ENCODE measurements at regions not wholly inside any gene's neighbourhood (a gene's known extent, or its start where the extent isn't known, plus 50 kb on each side); places are given as distances from the start of the nearest gene placed in this dataset.

DNA sequence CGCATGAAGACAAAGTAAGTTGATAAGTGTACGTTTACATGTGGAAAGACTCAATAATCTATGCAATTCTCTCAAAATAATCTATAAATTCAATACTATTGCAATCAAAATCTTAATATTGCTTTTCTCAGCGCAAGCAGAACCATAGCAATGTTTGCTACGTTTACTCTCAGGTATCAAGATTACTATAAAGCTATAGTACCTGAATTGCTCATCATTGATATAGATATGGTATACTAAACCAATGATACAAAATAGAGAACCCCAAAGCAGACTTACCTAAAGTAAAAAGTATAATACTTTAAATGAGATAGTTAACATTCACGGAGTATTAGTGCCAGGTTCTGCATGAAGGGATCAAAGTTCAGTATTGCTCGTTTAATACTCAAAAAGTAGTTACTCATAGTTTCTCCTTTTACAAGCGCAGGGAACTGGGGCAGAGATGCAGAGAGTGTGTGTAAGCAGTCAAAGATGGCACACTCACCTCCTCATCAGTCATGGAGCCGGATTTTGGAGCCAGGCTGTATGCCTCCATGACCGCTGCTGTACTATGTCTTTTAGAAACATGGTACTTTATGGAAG, 391.0 kb upstream of the ID2 start:
- H3K27me3 ChIP-seq (ENCODE audit: insufficient read depth, low read depth) = no peaks in the 10 kb centered on the region
- no peaks in the 10 kb centered on the region for H3K4me1 ChIP-seq (ENCODE audit: low read depth, poor library complexity, severe bottlenecking)
- no peaks in the 10 kb centered on the region for H4K20me1 ChIP-seq (ENCODE audit: insufficient read depth)
- no peak overlapping the region for H3K4me2 ChIP-seq
- no peaks in the 10 kb centered on the region for H3K36me3 ChIP-seq (ENCODE audit: insufficient read depth)
- no peak overlapping the region for H3K27ac ChIP-seq
- no peak overlapping the region for H2AFZ ChIP-seq (ENCODE audit: low read depth)
- no peak overlapping the region for H3K9ac ChIP-seq
- no peak overlapping the region for H3K4me3 ChIP-seq (IDR thresholded peaks at IDR 0.05; ENCODE audit: insufficient read depth, low read depth, low read length)
- H3K79me2 ChIP-seq (ENCODE audit: insufficient read depth, low read depth) = no peaks in the 10 kb centered on the region
- TF ChIP-seq CTCF (conservative IDR thresholded peaks at IDR 0.05; ENCODE audit: low read depth, low read length) = no peak

GRCh38 chr2:8296306-8296705, 385.6 kb upstream of the ID2 start:
- H3K27ac ChIP-seq = no peak overlapping the region
- no peak overlapping the region for H2AFZ ChIP-seq (ENCODE audit: low read depth)
- H4K20me1 ChIP-seq (ENCODE audit: insufficient read depth) = no peaks in the 10 kb centered on the region
- no peak for TF ChIP-seq CTCF (conservative IDR thresholded peaks at IDR 0.05; ENCODE audit: low read depth, low read length)
- H3K4me2 ChIP-seq = no peak overlapping the region
- peaks cover 21% of the 10 kb centered on the region for H3K4me1 ChIP-seq (ENCODE audit: low read depth, poor library complexity, severe bottlenecking)
- H3K36me3 ChIP-seq (ENCODE audit: insufficient read depth) = no peaks in the 10 kb centered on the region
- no peak overlapping the region for H3K4me3 ChIP-seq (IDR thresholded peaks at IDR 0.05; ENCODE audit: insufficient read depth, low read depth, low read length)
- H3K79me2 ChIP-seq (ENCODE audit: insufficient read depth, low read depth) = no peaks in the 10 kb centered on the region
- H3K9ac ChIP-seq = no peak overlapping the region
- no peaks in the 10 kb centered on the region for H3K27me3 ChIP-seq (ENCODE audit: insufficient read depth, low read depth)

DNA sequence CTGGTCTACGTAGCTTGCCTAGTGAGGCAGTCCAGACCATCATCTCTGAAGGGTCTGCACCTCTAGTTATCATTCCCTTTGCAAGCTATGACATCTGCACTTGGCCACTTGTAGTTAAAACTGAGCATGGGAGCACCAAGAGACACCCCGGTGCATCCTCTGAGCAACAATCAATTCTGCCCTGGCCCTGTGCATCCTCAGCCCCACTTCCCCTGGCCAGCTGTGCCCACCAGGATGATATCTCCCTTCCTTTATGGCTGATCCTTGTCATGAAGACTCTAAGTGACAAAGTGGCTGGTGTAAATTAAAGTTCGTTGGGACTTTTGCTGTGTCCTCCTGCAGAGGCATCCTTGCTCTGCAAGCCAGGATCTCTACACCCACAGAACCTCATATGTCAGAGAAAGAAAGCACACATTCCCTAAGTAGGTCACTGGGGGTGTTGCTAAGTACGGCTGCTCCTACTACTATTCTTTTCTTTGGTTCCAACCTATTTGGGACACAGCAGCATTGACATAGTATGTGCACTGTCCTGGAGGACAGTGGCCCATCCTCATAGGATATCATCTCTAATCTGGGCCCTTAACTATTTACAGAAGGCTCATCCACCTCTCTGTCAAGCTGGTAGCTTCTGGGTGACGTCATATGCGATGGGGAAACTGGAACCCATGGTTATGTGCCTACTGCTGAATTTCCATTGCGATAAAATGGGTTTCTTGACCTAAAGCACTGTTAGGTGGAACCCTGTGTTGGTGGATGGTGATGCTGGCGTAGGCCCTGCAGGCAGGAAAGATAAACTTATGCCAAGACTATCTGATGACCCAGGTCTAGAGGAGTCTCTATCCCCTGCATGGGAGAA, 384.3 kb upstream of the ID2 start:
- H3K27ac ChIP-seq = no peak overlapping the region
- peaks cover 32% of the 10 kb centered on the region for H3K4me1 ChIP-seq (ENCODE audit: low read depth, poor library complexity, severe bottlenecking)
- H3K4me2 ChIP-seq = no peak overlapping the region
- H2AFZ ChIP-seq (ENCODE audit: low read depth) = no peak overlapping the region
- H4K20me1 ChIP-seq (ENCODE audit: insufficient read depth) = no peaks in the 10 kb centered on the region
- H3K79me2 ChIP-seq (ENCODE audit: insufficient read depth, low read depth) = no peaks in the 10 kb centered on the region
- no peaks in the 10 kb centered on the region for H3K36me3 ChIP-seq (ENCODE audit: insufficient read depth)
- no peak overlapping the region for H3K9ac ChIP-seq
- no peak overlapping the region for H3K4me3 ChIP-seq (IDR thresholded peaks at IDR 0.05; ENCODE audit: insufficient read depth, low read depth, low read length)
- no peak for TF ChIP-seq CTCF (conservative IDR thresholded peaks at IDR 0.05; ENCODE audit: low read depth, low read length)
- no peaks in the 10 kb centered on the region for H3K27me3 ChIP-seq (ENCODE audit: insufficient read depth, low read depth)

GRCh38 chr2:8298783-8299182, 383.1 kb upstream of the ID2 start:
- Histone ChIP-seq H2AFZ (ENCODE audit: low read depth) (no peak overlapping the region), H3K4me3 (IDR thresholded peaks at IDR 0.05; ENCODE audit: insufficient read depth, low read depth, low read length) (no peak overlapping the region), H3K79me2 (ENCODE audit: insufficient read depth, low read depth) (no peaks in the 10 kb centered on the region), H3K27me3 (ENCODE audit: insufficient read depth, low read depth) (no peaks in the 10 kb centered on the region), H3K4me2 (no peak overlapping the region), H4K20me1 (ENCODE audit: insufficient read depth) (no peaks in the 10 kb centered on the region), H3K36me3 (ENCODE audit: insufficient read depth) (no peaks in the 10 kb centered on the region), H3K27ac (no peak overlapping the region), H3K9ac (no peak overlapping the region), H3K4me1 (ENCODE audit: low read depth, poor library complexity, severe bottlenecking) (peaks cover 44% of the 10 kb centered on the region)
- TF ChIP-seq CTCF (conservative IDR thresholded peaks at IDR 0.05; ENCODE audit: low read depth, low read length) = no peak

Measured in KMS-11 (cell line).